22Rv1 (cell line): ENCODE measurements at regions not wholly inside any gene's neighbourhood (a gene's known extent, or its start where the extent isn't known, plus 50 kb on each side); places are given as distances from the start of the nearest gene placed in this dataset.

ENCODE experiments used
- ZFX ChIP-seq: fragments of 450-650 bp; IDR thresholded peaks from 2 replicates; pipeline ENCODE4 v1.6.1; 2017; ENCODE audit warnings: antibody characterized with exemption, borderline replicate concordance
- TF ChIP-seq, protein P1 (sequence below): fragments of 450-650 bp; IDR thresholded peaks from 2 replicates; pipeline ENCODE4 v1.5.1; 2017; ENCODE audit warnings: mild to moderate bottlenecking

DNA sequence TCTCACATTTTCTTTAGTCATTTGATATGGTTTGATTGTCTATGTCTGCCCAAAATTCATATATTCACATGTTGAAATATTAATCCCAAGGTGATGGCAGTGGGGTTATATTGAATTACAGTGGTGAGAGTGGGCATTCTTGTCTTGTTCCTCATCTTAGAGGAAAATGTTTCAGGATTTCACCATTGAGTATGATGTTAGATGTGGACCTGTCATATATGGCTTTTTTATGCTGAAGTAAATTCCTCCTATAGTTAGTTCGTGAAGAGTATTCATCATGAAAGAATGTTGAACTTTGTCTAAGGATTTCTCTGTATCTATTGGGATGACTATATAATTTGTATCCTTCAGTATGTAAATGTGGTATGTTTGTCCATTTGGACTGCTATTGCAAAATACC lies 512.3 kb upstream of the EPHA5 start:
- TF ChIP-seq, protein P1, sequence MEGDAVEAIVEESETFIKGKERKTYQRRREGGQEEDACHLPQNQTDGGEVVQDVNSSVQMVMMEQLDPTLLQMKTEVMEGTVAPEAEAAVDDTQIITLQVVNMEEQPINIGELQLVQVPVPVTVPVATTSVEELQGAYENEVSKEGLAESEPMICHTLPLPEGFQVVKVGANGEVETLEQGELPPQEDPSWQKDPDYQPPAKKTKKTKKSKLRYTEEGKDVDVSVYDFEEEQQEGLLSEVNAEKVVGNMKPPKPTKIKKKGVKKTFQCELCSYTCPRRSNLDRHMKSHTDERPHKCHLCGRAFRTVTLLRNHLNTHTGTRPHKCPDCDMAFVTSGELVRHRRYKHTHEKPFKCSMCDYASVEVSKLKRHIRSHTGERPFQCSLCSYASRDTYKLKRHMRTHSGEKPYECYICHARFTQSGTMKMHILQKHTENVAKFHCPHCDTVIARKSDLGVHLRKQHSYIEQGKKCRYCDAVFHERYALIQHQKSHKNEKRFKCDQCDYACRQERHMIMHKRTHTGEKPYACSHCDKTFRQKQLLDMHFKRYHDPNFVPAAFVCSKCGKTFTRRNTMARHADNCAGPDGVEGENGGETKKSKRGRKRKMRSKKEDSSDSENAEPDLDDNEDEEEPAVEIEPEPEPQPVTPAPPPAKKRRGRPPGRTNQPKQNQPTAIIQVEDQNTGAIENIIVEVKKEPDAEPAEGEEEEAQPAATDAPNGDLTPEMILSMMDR, result no peak
- TF ChIP-seq ZFX, result no peak
